ENCODE measurements at regions not wholly inside any gene's neighbourhood (a gene's known extent, or its start where the extent isn't known, plus 50 kb on each side); places are given as distances from the start of the nearest gene placed in this dataset.

DNA sequence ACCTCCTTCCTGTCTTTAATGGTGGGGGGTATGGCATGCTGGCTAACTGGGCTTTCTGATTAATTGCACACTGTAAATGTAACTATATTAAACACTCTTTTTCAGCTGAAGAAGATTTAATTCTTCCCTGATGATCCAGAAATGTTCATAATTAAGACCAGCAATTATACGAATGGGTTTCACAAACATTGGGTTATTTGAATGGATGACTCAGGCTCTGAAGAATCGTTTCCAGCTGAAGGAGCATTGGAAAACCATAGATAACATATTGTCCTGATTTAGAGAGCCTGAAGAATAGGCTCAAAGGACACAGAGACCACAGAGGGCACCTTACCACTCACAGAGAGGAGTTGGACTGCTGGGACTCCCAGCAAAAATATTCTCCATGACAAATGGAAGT lies 130.7 kb upstream of the SSTR4 start:
- POLR2A ChIA-PET = no interaction called here
- Histone ChIP-seq H3K9ac (ENCODE audit: control insufficient read depth, insufficient read depth, low read length) (no peak overlapping the region), H3K27me3 (replicated peaks in 1 of 2; ENCODE audit: control insufficient read depth in 2 of 2, insufficient read depth in 2 of 2, low read length in 1 of 2) (no peaks in the 10 kb centered on the region), H3K4me1 (ENCODE audit: control insufficient read depth, insufficient read depth, low read length) (no peaks in the 10 kb centered on the region), H3K9me3 (replicated peaks; ENCODE audit: control insufficient read depth, insufficient read depth, low read length) (no peaks in the 10 kb centered on the region), H3K4me2 (ENCODE audit: control insufficient read depth, insufficient read depth) (no peak overlapping the region), H3K36me3 (ENCODE audit: control insufficient read depth in 2 of 2, insufficient read depth in 2 of 2, low read length in 1 of 2) (no peaks in the 10 kb centered on the region), H3K27ac (ENCODE audit: control insufficient read depth, insufficient read depth) (no peak overlapping the region), H3K79me2 (ENCODE audit: control insufficient read depth, insufficient read depth, low read length) (no peaks in the 10 kb centered on the region), H4K20me1 (ENCODE audit: control insufficient read depth, insufficient read depth) (no peaks in the 10 kb centered on the region), H3K4me3 (no peak overlapping the region), H2AFZ (ENCODE audit: control insufficient read depth, low read depth, low read length) (no peak overlapping the region)
- RAD21 ChIA-PET (ENCODE audit: unreplicated experiment) = no interaction called here
- no TSS peak for BruUV-seq (replicated peaks)
- FAIRE-seq = no peak
- ATAC-seq = no peak
- CTCF ChIA-PET = no interaction called here
- SMC1A ChIA-PET (ENCODE audit: uncharacterized antibody, unreplicated experiment) = no interaction called here
- WGBS (ENCODE audit: insufficient coverage, insufficient replicate concordance, low lambda C conversion rate, missing lambda C conversion rate) = 30% methylated on average over 2 of the region's 2 CpGs
- in situ Hi-C loops (cut with MboI) = no loop called here
- intact Hi-C loops (cut with micrococcal nuclease; ENCODE audit: unreplicated experiment) = no loop called here
- DNase-seq (ENCODE audit: low read depth, low spot score) = no peak
- TF ChIP-seq, protein P1, sequence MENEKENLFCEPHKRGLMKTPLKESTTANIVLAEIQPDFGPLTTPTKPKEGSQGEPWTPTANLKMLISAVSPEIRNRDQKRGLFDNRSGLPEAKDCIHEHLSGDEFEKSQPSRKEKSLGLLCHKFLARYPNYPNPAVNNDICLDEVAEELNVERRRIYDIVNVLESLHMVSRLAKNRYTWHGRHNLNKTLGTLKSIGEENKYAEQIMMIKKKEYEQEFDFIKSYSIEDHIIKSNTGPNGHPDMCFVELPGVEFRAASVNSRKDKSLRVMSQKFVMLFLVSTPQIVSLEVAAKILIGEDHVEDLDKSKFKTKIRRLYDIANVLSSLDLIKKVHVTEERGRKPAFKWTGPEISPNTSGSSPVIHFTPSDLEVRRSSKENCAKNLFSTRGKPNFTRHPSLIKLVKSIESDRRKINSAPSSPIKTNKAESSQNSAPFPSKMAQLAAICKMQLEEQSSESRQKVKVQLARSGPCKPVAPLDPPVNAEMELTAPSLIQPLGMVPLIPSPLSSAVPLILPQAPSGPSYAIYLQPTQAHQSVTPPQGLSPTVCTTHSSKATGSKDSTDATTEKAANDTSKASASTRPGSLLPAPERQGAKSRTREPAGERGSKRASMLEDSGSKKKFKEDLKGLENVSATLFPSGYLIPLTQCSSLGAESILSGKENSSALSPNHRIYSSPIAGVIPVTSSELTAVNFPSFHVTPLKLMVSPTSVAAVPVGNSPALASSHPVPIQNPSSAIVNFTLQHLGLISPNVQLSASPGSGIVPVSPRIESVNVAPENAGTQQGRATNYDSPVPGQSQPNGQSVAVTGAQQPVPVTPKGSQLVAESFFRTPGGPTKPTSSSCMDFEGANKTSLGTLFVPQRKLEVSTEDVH (IDR thresholded peaks at IDR 0.05; ENCODE audit: low read depth, partially characterized antibody) = no peak
- no peak for TF ChIP-seq SMAD1 (IDR thresholded peaks at IDR 0.05; ENCODE audit: low read depth, partially characterized antibody)
- no peak for TF ChIP-seq NR2C2 (IDR thresholded peaks at IDR 0.05; ENCODE audit: borderline replicate concordance, control insufficient read depth, insufficient read length, low read depth)
- TF ChIP-seq SIN3A (IDR thresholded peaks at IDR 0.05; ENCODE audit: low read depth, low read length) = no peak
- TF ChIP-seq, protein P2, sequence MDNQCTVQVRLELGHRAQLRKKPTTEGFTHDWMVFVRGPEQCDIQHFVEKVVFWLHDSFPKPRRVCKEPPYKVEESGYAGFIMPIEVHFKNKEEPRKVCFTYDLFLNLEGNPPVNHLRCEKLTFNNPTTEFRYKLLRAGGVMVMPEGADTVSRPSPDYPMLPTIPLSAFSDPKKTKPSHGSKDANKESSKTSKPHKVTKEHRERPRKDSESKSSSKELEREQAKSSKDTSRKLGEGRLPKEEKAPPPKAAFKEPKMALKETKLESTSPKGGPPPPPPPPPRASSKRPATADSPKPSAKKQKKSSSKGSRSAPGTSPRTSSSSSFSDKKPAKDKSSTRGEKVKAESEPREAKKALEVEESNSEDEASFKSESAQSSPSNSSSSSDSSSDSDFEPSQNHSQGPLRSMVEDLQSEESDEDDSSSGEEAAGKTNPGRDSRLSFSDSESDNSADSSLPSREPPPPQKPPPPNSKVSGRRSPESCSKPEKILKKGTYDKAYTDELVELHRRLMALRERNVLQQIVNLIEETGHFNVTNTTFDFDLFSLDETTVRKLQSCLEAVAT (IDR thresholded peaks at IDR 0.05) = no peak
- TF ChIP-seq RUNX3 (IDR thresholded peaks at IDR 0.05; ENCODE audit: low read length) = no peak
- TF ChIP-seq NR2F1 (conservative IDR thresholded peaks at IDR 0.05) = no peak
- TF ChIP-seq, protein P3, sequence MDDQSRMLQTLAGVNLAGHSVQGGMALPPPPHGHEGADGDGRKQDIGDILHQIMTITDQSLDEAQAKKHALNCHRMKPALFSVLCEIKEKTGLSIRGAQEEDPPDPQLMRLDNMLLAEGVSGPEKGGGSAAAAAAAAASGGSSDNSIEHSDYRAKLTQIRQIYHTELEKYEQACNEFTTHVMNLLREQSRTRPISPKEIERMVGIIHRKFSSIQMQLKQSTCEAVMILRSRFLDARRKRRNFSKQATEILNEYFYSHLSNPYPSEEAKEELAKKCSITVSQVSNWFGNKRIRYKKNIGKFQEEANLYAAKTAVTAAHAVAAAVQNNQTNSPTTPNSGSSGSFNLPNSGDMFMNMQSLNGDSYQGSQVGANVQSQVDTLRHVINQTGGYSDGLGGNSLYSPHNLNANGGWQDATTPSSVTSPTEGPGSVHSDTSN (IDR thresholded peaks at IDR 0.05; ENCODE audit: insufficient replicate concordance, low read depth, low read length) = no peak
- no peak for TF ChIP-seq EED (IDR thresholded peaks at IDR 0.05; ENCODE audit: low read depth)
- TF ChIP-seq HDAC2 (IDR thresholded peaks at IDR 0.05) = no peak
- TF ChIP-seq, protein P4, sequence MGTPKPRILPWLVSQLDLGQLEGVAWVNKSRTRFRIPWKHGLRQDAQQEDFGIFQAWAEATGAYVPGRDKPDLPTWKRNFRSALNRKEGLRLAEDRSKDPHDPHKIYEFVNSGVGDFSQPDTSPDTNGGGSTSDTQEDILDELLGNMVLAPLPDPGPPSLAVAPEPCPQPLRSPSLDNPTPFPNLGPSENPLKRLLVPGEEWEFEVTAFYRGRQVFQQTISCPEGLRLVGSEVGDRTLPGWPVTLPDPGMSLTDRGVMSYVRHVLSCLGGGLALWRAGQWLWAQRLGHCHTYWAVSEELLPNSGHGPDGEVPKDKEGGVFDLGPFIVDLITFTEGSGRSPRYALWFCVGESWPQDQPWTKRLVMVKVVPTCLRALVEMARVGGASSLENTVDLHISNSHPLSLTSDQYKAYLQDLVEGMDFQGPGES (IDR thresholded peaks at IDR 0.05) = no peak
- TF ChIP-seq, protein P5, sequence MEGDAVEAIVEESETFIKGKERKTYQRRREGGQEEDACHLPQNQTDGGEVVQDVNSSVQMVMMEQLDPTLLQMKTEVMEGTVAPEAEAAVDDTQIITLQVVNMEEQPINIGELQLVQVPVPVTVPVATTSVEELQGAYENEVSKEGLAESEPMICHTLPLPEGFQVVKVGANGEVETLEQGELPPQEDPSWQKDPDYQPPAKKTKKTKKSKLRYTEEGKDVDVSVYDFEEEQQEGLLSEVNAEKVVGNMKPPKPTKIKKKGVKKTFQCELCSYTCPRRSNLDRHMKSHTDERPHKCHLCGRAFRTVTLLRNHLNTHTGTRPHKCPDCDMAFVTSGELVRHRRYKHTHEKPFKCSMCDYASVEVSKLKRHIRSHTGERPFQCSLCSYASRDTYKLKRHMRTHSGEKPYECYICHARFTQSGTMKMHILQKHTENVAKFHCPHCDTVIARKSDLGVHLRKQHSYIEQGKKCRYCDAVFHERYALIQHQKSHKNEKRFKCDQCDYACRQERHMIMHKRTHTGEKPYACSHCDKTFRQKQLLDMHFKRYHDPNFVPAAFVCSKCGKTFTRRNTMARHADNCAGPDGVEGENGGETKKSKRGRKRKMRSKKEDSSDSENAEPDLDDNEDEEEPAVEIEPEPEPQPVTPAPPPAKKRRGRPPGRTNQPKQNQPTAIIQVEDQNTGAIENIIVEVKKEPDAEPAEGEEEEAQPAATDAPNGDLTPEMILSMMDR (IDR thresholded peaks at IDR 0.05 in 2 of 3, conservative IDR thresholded peaks at IDR 0.05 in 1 of 3; ENCODE audit: control insufficient read depth in 2 of 3, extremely low read depth in 1 of 3, insufficient read depth in 1 of 3, low read depth in 3 of 3, low read length in 3 of 3) = no peak
- no peak for TF ChIP-seq WRNIP1 (IDR thresholded peaks at IDR 0.05; ENCODE audit: borderline replicate concordance, low read depth, low read length)
- TF ChIP-seq, protein P6, sequence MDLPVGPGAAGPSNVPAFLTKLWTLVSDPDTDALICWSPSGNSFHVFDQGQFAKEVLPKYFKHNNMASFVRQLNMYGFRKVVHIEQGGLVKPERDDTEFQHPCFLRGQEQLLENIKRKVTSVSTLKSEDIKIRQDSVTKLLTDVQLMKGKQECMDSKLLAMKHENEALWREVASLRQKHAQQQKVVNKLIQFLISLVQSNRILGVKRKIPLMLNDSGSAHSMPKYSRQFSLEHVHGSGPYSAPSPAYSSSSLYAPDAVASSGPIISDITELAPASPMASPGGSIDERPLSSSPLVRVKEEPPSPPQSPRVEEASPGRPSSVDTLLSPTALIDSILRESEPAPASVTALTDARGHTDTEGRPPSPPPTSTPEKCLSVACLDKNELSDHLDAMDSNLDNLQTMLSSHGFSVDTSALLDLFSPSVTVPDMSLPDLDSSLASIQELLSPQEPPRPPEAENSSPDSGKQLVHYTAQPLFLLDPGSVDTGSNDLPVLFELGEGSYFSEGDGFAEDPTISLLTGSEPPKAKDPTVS (IDR thresholded peaks at IDR 0.05; ENCODE audit: low read depth, low read length) = no peak
- TF ChIP-seq ASH2L (IDR thresholded peaks at IDR 0.05; ENCODE audit: borderline replicate concordance, low read depth) = no peak
- no peak for TF ChIP-seq POLR2A (IDR thresholded peaks at IDR 0.05; ENCODE audit: low read depth, low read length)

All from GM12878 (cell line).